Endothelial cell of umbilical vein (primary cell): ENCODE measurements at regions not wholly inside any gene's neighbourhood (a gene's known extent, or its start where the extent isn't known, plus 50 kb on each side); places are given as distances from the start of the nearest gene placed in this dataset.

ENCODE experiments used
- BruUV-seq: library from RNA; stranded (reverse); fragments of 400-500 nt; replicated peaks from 2 replicates; lab custom pipeline; 2021; lab: Mats Ljungman, UMichigan
- CTCF ChIA-PET: fragments of 300-600, 350-600 bp; sonication (Branson Sonifier 250); formaldehyde crosslinking; loops from one replicate; lab custom pipeline; 2021; ENCODE audit warnings: antibody characterized with exemption, inconsistent platforms; lab: Charles Lee
- POLR2A ChIA-PET: fragments of 300-600, 350-600 bp; sonication (Branson Sonifier 250); formaldehyde crosslinking; loops from one replicate; lab custom pipeline; 2021; ENCODE audit warnings: antibody characterized with exemption, inconsistent platforms; lab: Charles Lee
- DNase-seq: peaks from one replicate; pipeline ENCODE4 v3.0.0-alpha.2; 2011; ENCODE audit warnings: low read depth, low spot score
- FAIRE-seq: peaks from 2 replicates; lab custom pipeline; 2011; peaks lifted over from hg19 to GRCh38; lab: Jason Lieb, UNC
- H2AFZ ChIP-seq: 2 replicates; pipeline ENCODE4 v1.6.0; 2012; ENCODE audit warnings: low read depth, low read length, control low read depth, inconsistent platforms
- H3K27ac ChIP-seq: 2 replicates; pipeline ENCODE4 v1.5.1; 2011; ENCODE audit warnings: low read depth, mild to moderate bottlenecking, control low read depth, low read length, moderate library complexity; ENCODE audit not compliant: insufficient read depth
- H3K27me3 ChIP-seq, 2 experiments: 2 replicates each; pipeline versions ENCODE4 v1.6.0 to v1.6.1; 2011; ENCODE audit warnings: low read length in 2 of 2, mixed read lengths in 1 of 2; ENCODE audit not compliant: control insufficient read depth in 2 of 2, insufficient read depth in 2 of 2
- H3K36me3 ChIP-seq, 2 experiments: 2 replicates in 1 of 2; 3 replicates in 1 of 2; pipeline ENCODE4 v1.5.1; 2011; ENCODE audit warnings: low read length in 2 of 2, mild to moderate bottlenecking in 1 of 2, moderate library complexity in 1 of 2; ENCODE audit not compliant: control insufficient read depth in 2 of 2, insufficient read depth in 2 of 2; ENCODE audit errors: extremely low read depth in 1 of 2
- H3K4me1 ChIP-seq: 3 replicates; pipeline ENCODE4 v1.5.1; 2011; ENCODE audit warnings: mild to moderate bottlenecking, low read length; ENCODE audit not compliant: control insufficient read depth, insufficient read depth; ENCODE audit errors: extremely low read depth
- H3K4me2 ChIP-seq: 2 replicates; pipeline ENCODE4 v1.6.1; 2011; ENCODE audit warnings: low read length, control low read depth, mixed read lengths; ENCODE audit not compliant: insufficient read depth
- H3K4me3 ChIP-seq, 3 experiments: fragments of 200-600 bp in 1 of 3; sonication (generic), shearing (Covaris generic) in 1 of 3; replicated peaks in 1 of 3; 2 replicates each; pipeline ENCODE4 v1.5.1; 2011 to 2016; ENCODE audit warnings: control low read depth in 3 of 3, low read length in 3 of 3, mild to moderate bottlenecking in 2 of 3, inconsistent platforms in 1 of 3, low read depth in 1 of 3, moderate library complexity in 1 of 3; ENCODE audit not compliant: insufficient read depth in 1 of 3
- H3K79me2 ChIP-seq: 2 replicates; pipeline ENCODE4 v1.6.0; 2012; ENCODE audit warnings: low read length, inconsistent platforms; ENCODE audit not compliant: control insufficient read depth, insufficient read depth
- H3K9ac ChIP-seq: replicated peaks from 2 replicates; pipeline ENCODE3; 2011; ENCODE audit warnings: low read length, control low read depth; ENCODE audit not compliant: insufficient read depth; ENCODE audit errors: extremely low read depth
- H3K9me1 ChIP-seq: replicated peaks from 3 replicates; pipeline ENCODE4 v1.6.0; 2011; ENCODE audit warnings: mild to moderate bottlenecking, low read length; ENCODE audit not compliant: control insufficient read depth, insufficient read depth; ENCODE audit errors: extremely low read depth
- H3K9me3 ChIP-seq: replicated peaks from 2 replicates; pipeline ENCODE4 v1.5.1; 2012; ENCODE audit warnings: low read length, inconsistent platforms; ENCODE audit not compliant: control insufficient read depth, insufficient read depth
- H4K20me1 ChIP-seq: replicated peaks from 2 replicates; pipeline ENCODE3; 2011; ENCODE audit warnings: mild to moderate bottlenecking, low read length; ENCODE audit not compliant: control insufficient read depth, insufficient read depth; ENCODE audit errors: extremely low read depth
- EZH2 ChIP-seq: IDR thresholded peaks from 2 replicates; pipeline ENCODE4 v1.6.1; 2012; ENCODE audit warnings: borderline replicate concordance, low read depth, mild to moderate bottlenecking, moderate library complexity, low read length, inconsistent platforms; ENCODE audit not compliant: severe bottlenecking
- FOS ChIP-seq: IDR thresholded peaks from 2 replicates; pipeline ENCODE4 v1.6.1; 2011; ENCODE audit warnings: mild to moderate bottlenecking, low read length, moderate library complexity, borderline replicate concordance; ENCODE audit not compliant: insufficient read depth
- GATA2 ChIP-seq: IDR thresholded peaks from 2 replicates; pipeline ENCODE4 v1.7.0; 2011; ENCODE audit warnings: low read depth, mild to moderate bottlenecking, moderate library complexity, mixed read lengths, low read length; ENCODE audit not compliant: insufficient read length, insufficient read depth
- JUN ChIP-seq: IDR thresholded peaks from 2 replicates; pipeline ENCODE4 v1.6.1; 2011; ENCODE audit warnings: borderline replicate concordance, low read depth; ENCODE audit not compliant: insufficient read length, insufficient read depth
- MAX ChIP-seq: IDR thresholded peaks from 2 replicates; pipeline ENCODE4 v1.6.1; 2011; ENCODE audit not compliant: insufficient read depth, insufficient read length
- POLR2A ChIP-seq: IDR thresholded peaks from 2 replicates; pipeline ENCODE4 v1.6.1; 2012; ENCODE audit warnings: low read depth, mild to moderate bottlenecking, control low read depth, low read length
- POLR2AphosphoS5 ChIP-seq: IDR thresholded peaks from 2 replicates; pipeline ENCODE4 v1.6.1; 2012; ENCODE audit warnings: low read depth, mild to moderate bottlenecking, control low read depth, low read length, moderate library complexity; ENCODE audit not compliant: insufficient read depth
- dilution Hi-C: fragments of 300-500 bp; cut with MboI; formaldehyde crosslinking; loops from one replicate; pipeline ENCODE4 v1.15.0; 2019; ENCODE audit warnings: low sequenced_read_pairs; ENCODE audit not compliant: extremely low pct_ligation_motif_present
- intact Hi-C: fragments of 100-400 bp; cut with micrococcal nuclease; formaldehyde crosslinking; loops from one replicate; pipeline ENCODE4 v1.10.0; 2022
- TF ChIP-seq, protein P1 (sequence below), 2 donors: IDR thresholded peaks; 1 replicate in 1 of 2; 2 replicates in 1 of 2; pipeline ENCODE4 v1.5.1; 2011; ENCODE audit warnings: low read length in 2 of 2, mild to moderate bottlenecking in 2 of 2, moderate library complexity in 2 of 2, control low read depth in 1 of 2, inconsistent platforms in 1 of 2, low read depth in 1 of 2; ENCODE audit not compliant: insufficient read depth in 1 of 2; ENCODE audit errors: extremely low read depth in 1 of 2

DNA sequence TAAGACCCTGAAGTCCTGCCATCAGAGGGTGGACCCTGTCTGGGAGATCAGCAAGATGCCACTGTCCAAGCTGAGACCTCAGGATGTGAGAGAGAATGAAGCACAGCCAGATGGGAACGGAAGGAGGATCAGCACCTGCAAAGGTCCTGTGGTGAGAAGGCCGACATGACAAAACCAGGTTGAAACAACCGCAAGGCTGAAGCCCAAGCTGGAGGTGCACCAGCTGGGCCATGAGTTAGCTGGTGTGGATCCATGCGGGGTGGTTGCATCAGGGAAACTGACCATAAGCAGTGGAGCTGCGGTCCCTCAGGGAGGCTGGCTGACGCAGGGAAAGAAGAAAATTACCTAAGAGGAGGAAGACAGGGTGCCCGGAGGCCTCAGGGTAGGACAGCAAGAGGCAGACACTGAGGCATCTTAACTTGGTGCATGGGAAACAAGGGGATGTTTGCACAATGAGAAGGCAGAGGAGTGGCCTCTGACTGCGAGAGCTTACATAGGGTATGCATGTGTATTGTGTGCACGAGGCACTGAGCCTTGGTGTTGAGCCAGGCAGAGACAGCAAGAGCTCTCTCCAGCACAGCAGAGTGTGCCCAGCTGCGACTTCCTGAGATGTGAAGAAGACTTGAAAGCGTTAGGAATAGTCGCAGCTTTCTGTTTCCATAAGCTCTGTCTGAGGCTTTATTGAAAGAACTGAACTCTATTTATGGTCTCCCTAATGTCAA, 497.7 kb downstream of the OCA2 start:
- TF ChIP-seq FOS, result no peak
- TF ChIP-seq, protein P1, sequence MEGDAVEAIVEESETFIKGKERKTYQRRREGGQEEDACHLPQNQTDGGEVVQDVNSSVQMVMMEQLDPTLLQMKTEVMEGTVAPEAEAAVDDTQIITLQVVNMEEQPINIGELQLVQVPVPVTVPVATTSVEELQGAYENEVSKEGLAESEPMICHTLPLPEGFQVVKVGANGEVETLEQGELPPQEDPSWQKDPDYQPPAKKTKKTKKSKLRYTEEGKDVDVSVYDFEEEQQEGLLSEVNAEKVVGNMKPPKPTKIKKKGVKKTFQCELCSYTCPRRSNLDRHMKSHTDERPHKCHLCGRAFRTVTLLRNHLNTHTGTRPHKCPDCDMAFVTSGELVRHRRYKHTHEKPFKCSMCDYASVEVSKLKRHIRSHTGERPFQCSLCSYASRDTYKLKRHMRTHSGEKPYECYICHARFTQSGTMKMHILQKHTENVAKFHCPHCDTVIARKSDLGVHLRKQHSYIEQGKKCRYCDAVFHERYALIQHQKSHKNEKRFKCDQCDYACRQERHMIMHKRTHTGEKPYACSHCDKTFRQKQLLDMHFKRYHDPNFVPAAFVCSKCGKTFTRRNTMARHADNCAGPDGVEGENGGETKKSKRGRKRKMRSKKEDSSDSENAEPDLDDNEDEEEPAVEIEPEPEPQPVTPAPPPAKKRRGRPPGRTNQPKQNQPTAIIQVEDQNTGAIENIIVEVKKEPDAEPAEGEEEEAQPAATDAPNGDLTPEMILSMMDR (IDR thresholded peaks at IDR 0.05; ENCODE audit: extremely low read depth in 1 of 2, insufficient read depth in 1 of 2, low read depth in 1 of 2, low read length in 2 of 2), result no peak
- H3K4me3 ChIP-seq, result no peak overlapping the region
- no peaks in the 10 kb centered on the region for H4K20me1 ChIP-seq
- no peaks in the 10 kb centered on the region for H3K79me2 ChIP-seq
- H3K9ac ChIP-seq, result no peak overlapping the region
- dilution Hi-C loops, result no loop called here
- BruUV-seq, result no TSS peak
- H3K4me2 ChIP-seq, result no peak overlapping the region
- ChIA-PET CTCF (no interaction called here), POLR2A (no interaction called here)
- no peaks in the 10 kb centered on the region for H3K9me1 ChIP-seq
- H3K4me1 ChIP-seq, result no peaks in the 10 kb centered on the region
- DNase-seq (no peak), FAIRE-seq (no peak)
- no peaks in the 10 kb centered on the region for H3K36me3 ChIP-seq
- no peaks in the 10 kb centered on the region for H3K27me3 ChIP-seq
- intact Hi-C loops, result no loop called here
- H3K27ac ChIP-seq, result no peak overlapping the region
- H2AFZ ChIP-seq, result no peak overlapping the region
- H3K9me3 ChIP-seq, result peaks cover 8% of the 10 kb centered on the region

- H3K4me2 ChIP-seq, result no peak overlapping the region
- POLR2A ChIA-PET, result no interaction called here
- no TSS peak for BruUV-seq
- H2AFZ ChIP-seq, result no peak overlapping the region
- DNase-seq, result no peak
- H3K9me1 ChIP-seq, result no peaks in the 10 kb centered on the region
- dilution Hi-C loops (no loop called here), intact Hi-C loops (no loop called here)
- no peaks in the 10 kb centered on the region for H4K20me1 ChIP-seq
- TF ChIP-seq POLR2AphosphoS5 (no peak), MAX (no peak), FOS (no peak), EZH2 (no peak), POLR2A (no peak), GATA2 (no peak), JUN (no peak)
- TF ChIP-seq, protein P1 (IDR thresholded peaks at IDR 0.05; ENCODE audit: extremely low read depth in 1 of 2, insufficient read depth in 1 of 2, low read depth in 1 of 2, low read length in 2 of 2), result no peak
- H3K36me3 ChIP-seq, result no peaks in the 10 kb centered on the region
- H3K4me1 ChIP-seq, result no peaks in the 10 kb centered on the region
- H3K27me3 ChIP-seq, result no peaks in the 10 kb centered on the region
- CTCF ChIA-PET, result no interaction called here
- no peak overlapping the region for H3K9ac ChIP-seq
- no peak overlapping the region for H3K4me3 ChIP-seq
- peaks cover 7% of the 10 kb centered on the region for H3K9me3 ChIP-seq
- FAIRE-seq, result no peak
- H3K79me2 ChIP-seq, result no peaks in the 10 kb centered on the region
- no peak overlapping the region for H3K27ac ChIP-seq
Measured at GRCh38 chr15:27599034-27599433, 500.1 kb downstream of the OCA2 start.
